ENCODE measurements at regions not wholly inside any gene's neighbourhood (a gene's known extent, or its start where the extent isn't known, plus 50 kb on each side); places are given as distances from the start of the nearest gene placed in this dataset.

GRCh38 chr1:29783508-29784275 is 547.4 kb downstream of the PTPRU start:
- no peak for DNase-seq (ENCODE audit: low read depth)
- H3K4me3 ChIP-seq (ENCODE audit: control insufficient read depth, low read depth, low read length), result no peak overlapping the region
- TF ChIP-seq CTCF (IDR thresholded peaks at IDR 0.05; ENCODE audit: control insufficient read depth, insufficient read depth, low read depth, low read length, missing control alignments), result no peak

DNA sequence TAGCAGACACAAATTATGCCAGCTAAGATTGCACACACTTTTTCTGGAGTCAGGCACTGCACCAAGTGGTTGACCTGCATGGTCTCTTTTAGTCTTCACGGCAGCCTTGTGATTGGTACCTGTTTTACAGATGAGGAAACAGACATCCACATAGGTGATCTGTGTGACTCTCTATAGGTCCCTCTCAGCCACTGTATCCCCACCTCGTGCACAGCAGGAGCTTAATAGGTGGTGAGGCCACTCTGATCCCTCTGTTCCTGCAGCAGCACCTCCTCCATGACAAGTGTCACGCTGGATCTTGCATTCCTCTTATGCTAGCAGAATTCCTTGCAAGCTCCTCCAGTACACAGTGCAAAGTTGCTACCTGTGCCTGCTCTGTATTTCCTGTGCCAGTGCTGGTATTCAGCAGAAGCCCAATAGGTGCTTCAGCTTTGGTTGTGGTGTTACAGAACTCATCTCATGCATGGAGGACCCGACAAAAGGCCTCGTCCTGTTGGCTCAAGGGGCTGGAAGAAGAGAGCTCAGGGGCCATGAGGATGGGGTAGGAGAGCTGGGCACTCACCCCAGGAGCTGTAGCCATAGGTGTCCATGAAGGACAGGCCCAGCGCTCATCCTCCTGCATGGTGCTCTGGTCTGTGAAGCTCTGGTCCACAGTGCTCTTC is 546.7 kb downstream of the PTPRU start:
- no peak for DNase-seq (ENCODE audit: low read depth)
- H3K4me3 ChIP-seq (ENCODE audit: control insufficient read depth, low read depth, low read length), result no peak overlapping the region
- TF ChIP-seq CTCF (IDR thresholded peaks at IDR 0.05; ENCODE audit: control insufficient read depth, insufficient read depth, low read depth, low read length, missing control alignments), result no peak

GRCh38 chr1:29779146-29779545 is 542.8 kb downstream of the PTPRU start:
- H3K4me3 ChIP-seq (ENCODE audit: control insufficient read depth, low read depth, low read length), result no peak overlapping the region
- no peak for DNase-seq (ENCODE audit: low read depth)
- TF ChIP-seq CTCF (IDR thresholded peaks at IDR 0.05; ENCODE audit: control insufficient read depth, insufficient read depth, low read depth, low read length, missing control alignments), result no peak

GRCh38 chr1:29777522-29777921 is 541.2 kb downstream of the PTPRU start:
- no peak for DNase-seq (ENCODE audit: low read depth)
- H3K4me3 ChIP-seq (ENCODE audit: control insufficient read depth, low read depth, low read length), result no peak overlapping the region
- TF ChIP-seq CTCF (IDR thresholded peaks at IDR 0.05; ENCODE audit: control insufficient read depth, insufficient read depth, low read depth, low read length, missing control alignments), result no peak

- TF ChIP-seq CTCF (IDR thresholded peaks at IDR 0.05; ENCODE audit: control insufficient read depth, insufficient read depth, low read depth, low read length, missing control alignments), result no peak
- no peak overlapping the region for H3K4me3 ChIP-seq (ENCODE audit: control insufficient read depth, low read depth, low read length)
- no peak for DNase-seq (ENCODE audit: low read depth)
Observed at GRCh38 chr1:29774355-29774754, 538.0 kb downstream of the PTPRU start.

- DNase-seq (ENCODE audit: low read depth), result no peak
- TF ChIP-seq CTCF (IDR thresholded peaks at IDR 0.05; ENCODE audit: control insufficient read depth, insufficient read depth, low read depth, low read length, missing control alignments), result no peak
- no peak overlapping the region for H3K4me3 ChIP-seq (ENCODE audit: control insufficient read depth, low read depth, low read length)
Observed at GRCh38 chr1:29772584-29773100, 536.3 kb downstream of the PTPRU start.

All from AG09309 (cell line).